Amniotic epithelial cell (primary cell): ENCODE measurements at regions not wholly inside any gene's neighbourhood (a gene's known extent, or its start where the extent isn't known, plus 50 kb on each side); places are given as distances from the start of the nearest gene placed in this dataset.

Experiments used
- DNase-seq: peaks from one replicate; pipeline ENCODE4 v3.0.0-alpha.2; 2010; ENCODE audit warnings: low read depth

DNA sequence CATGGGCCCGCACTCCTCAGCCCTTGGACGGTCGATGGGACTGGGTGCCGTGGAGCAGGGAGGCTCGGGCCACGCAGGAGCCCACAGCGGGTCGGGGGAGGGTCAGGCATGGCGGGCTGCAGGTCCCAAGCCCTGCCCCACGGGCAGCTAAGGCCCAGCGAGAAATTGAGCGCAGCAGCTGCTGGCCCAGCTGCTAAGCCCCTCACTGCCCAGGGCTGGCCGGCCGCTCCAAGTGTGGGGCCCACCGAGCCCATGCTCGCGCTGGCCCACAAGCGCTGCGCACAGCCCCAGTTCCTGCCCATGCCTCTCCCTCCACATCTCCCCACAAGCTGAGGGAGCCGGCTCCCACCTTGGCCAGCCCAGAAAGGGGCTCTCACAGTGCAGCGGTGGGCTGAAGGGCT, 259.4 kb downstream of the VGLL3 start:
- no peak for DNase-seq

DNA sequence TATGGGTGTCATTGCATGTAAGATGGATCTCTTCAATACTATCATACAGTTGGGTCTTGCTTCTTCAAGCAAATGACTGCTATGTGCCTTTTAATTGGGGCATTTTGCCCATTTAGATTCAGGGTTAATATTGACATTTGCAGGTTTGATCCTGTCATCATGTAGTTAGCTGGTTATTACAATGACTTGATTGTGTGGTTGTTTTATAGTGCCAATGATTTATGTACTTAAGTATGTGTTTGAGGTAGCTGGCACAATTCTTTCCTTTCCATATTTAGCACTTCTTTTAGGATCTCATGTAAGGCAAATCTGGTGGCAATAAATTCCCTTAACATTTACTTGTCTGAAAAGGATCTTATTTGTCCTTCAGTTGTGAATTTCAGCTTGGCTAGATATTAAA, 267.5 kb downstream of the VGLL3 start:
- no peak for DNase-seq

DNA sequence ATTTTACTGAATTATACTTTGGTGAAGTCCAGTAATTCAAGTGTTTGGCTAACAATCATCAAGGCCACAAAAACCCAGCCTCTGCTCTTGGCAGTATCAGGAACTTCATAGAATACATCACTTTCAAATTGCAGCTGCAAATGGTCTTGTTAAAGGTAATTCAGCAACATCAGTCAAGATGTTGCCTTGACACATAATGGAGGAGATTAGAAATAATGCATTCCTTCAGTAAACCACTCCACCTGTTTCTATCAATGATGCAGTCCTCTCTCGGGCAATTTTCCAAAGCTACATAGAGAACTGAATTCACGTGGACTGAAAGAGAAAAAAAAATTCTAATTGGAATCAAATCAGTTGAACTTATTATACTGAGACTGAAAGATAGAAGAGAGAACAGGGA, 279.3 kb downstream of the VGLL3 start:
- no peak for DNase-seq

DNA sequence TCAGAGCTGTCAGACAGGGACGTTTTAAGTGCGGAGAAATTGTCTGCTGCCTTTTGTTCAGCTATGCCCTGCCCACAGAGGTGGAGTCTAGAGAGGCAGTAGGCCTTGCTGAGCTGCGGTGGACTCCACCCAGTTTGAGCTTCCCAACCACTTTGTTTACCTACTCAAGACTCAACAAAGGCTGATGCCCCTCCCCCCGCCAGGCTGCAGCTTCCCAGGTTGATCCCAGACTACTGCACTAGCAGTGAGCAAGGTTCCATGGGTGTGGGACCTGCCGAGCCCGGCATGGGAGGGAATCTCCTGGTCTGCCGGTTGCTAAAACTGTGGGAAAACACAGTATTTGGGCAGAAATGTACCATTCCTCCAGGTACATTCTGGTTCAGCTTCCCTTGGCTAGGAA, 282.1 kb downstream of the VGLL3 start:
- no peak for DNase-seq

DNA sequence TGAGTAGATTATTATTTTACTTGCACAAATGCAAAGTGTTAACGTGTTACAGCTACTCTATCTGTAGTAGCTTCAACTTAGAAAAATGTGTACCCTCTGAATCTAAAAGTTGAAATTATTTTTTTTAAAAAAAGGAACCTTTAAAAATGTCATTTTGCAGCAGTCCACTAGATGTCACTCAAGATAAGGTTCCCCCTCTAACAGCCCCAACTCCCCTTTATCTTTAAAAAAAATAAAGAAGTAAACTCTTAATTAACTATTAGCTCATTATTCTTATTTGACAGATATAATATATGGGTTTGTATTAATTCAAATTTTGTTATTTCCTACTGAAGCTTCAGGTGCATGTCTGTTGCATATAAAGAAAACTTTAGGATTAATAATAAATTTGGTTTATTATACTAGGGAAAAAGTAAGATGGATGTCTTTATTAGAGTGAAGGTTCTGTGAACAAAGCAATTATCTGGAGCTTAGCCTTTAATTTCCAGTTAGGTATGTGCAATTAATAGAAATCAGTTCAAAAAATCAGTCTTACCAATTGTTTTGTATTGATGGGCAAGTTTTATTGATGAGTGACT, 288.5 kb downstream of the VGLL3 start:
- DNase-seq: peak; percentile 5

DNA sequence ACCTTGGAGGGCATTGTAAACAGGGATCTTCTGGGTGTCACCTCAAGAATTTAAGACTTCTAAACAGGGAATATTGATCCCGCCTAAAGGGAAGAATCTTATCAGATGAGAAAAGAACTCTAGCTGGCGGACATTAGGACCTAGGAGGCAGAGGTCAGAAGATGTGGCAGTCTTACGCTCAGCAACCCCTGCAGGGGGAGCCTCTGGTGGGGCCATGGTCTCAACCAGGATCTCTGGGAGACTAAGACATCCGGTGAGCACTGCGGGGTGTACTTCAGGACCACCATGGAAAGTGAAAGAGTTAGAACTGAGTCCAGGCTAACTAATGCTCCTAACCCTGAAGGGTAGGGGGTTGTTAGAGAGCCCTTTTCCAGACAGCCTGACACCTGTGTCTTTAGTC, 295.2 kb downstream of the VGLL3 start:
- DNase-seq: no peak

DNA sequence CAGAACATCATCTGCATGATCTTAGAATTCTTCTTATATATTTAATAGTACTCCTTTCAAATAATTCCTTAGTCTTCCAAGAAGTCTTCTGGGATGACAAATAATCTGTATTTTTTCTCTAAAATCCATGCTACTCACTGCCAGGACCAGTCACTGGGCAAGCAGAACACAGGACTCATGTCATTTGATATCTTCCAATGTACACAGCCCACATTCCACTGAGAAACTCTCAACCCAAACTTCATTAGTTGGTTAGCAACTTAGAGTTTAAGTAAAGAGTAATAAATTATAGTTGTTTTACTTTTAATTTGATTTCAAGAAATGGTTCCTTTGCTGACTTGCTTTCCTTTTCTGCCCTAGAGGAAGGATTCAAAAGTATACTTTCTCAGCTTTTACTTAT, 317.0 kb downstream of the VGLL3 start:
- DNase-seq: no peak

DNA sequence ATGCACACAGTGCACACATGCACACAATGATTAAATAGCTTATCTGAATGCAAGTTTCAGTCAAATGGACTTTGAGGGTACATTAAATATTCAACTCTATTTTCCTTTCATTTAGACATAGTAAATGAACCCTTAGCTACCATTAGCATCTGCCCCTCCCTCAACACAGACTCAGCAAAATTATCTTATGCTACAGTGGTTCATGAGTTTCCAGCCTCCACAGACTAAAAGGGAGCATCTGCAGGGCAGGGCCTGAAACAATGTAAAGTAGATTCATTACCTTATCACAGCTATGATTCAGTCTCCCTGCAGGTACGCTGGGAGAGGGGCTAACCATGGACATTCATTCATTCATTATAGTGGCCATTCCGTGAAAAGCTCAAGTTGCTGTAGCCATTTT, 329.1 kb downstream of the VGLL3 start:
- no peak for DNase-seq

DNA sequence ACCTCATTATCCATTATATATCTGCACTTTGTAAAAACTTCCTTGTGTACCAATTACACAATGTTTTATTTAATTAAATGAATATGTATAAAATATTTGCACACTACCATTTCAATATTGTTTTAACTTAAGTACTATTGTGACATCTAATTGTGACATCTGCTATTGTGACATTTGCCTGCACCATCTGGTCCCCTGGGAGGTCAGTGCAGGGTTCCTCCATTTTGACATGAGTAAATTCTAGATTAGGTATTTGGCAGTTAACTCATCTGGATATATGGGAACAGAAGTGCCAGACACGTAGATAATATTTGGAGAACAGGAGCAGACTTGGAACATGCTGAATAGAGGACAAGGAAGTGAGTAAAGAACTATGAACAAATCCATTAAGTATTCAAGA, 332.1 kb downstream of the VGLL3 start:
- no peak for DNase-seq

DNA sequence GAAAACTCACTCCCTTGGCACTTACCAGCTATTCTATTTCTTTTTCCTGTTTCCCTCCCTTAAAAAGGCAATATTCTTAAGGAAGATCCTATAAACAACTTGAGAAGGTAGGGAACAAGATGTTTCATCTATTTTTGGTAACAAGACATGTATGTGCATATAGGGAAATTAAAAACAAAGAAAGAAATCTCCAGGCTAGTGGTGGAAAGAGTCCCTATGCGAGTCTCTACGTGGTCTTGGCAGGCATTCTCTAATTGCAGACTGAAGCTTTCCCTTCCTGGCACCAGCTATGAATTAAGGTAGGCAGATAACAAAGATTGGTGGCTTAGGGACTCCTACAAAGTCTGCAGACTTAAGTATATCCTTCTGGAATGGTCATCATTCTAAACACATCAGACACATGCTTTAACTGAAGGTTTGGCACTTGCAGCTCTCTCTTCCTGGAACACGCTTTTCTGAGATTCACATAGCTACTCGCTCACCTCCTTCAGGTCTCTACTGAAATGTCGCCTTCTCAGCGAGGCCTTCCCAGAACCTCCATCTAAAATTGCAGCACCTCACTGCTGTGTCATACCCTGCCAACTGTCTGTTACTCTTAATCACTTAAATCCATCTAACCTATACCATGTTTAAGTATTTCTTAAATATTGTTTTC, 336.0 kb downstream of the VGLL3 start:
- DNase-seq: no peak

DNA sequence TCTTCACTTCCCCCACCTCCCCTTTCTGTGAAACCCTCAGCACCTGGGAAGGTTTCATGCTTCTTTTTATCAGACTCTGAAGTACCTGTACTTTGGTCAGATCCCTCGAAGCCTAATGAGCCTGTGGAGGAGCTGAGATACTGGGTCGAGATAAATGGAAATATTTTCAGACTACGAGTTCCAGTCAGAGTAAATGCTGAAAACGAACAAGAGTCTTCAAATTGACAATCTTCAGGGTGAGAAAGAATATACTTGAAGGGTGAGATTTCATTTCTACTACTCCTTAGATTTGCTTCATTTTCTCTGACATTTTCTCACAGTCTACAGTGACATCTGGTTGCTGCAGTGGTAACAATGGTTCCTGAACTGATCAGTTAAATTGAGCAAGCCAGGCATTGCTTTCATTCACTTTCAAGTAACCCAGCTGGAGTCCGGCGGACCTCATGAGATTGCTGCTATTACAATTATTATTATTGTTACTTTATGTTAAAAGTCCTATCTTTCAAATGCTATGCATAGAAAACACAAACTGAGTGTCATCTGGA, 337.2 kb downstream of the VGLL3 start:
- no peak for DNase-seq

DNA sequence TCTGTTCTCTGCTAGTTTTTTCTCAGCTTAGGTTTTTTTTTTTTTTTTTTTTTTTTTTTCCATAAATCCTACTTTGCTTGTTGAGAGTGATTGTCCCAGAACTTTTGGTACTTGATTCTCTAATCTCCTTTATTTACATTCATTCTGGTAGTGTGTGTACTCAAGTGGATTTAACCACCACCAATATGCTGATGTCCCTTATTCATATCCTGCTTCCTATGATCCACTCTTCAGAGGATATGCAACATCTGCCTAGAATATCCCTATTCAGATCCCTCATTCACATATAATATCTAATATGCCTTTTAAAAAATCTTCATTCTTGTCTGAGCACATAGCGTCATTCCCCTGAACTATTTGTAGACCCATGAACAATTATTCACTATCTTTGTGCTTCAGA, 342.9 kb downstream of the VGLL3 start:
- DNase-seq: no peak

DNA sequence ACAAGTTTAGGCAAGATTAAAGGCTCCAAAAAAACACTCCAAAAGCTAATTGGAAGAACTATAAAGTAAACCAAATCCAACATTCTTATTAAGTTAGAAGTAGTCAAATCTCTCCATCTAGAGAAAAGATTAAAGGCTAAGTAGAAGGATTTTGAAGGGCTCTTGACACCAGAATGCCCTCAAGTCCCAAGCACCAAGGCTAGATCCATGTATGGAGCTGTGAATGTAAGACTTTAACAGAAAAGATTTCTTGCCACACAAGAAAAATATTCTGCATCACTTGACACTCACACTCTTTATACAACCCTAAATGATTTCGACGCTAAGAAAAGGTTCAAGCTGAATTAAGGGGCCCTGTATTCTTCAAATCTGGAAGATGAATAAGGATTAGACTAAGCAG, 345.2 kb downstream of the VGLL3 start:
- no peak for DNase-seq

DNA sequence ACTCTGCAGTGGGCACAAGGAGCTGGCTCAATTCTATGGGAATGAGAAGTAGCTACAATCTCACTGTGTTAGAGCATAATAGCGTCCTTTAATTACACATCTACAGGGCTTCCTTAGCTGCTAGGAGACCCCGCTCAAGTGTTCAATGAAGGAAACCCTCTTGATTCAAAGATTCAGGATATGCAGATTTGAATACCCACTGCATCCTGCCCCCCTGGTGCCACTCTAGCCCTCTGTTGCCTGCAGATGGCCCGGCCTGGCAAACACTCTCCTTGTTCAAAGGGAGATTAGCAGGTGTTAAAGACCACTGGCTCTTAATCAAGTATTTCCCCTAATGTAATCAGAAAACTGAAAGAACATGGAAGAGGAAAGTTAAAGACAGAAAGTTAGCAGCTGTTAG, 356.6 kb downstream of the VGLL3 start:
- no peak for DNase-seq

DNA sequence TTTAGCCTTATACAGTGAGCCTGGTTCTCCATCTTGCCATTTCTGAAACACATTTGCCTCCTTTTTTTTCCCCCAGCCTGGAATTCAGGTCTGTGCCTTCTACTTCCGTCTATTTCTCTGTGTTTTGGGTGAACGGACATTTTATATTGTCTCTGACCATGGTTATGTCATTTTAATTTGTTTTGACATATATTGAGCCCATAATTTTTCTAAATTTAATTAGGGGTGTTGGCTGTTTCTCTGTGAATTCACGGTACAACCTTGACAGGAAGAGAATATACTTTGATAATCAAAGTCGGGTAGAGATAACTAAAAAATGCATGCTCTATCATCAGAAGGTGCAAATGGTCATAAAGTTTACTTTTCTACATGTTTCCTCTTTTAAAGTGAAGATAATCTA, 361.4 kb downstream of the VGLL3 start:
- DNase-seq: no peak

DNA sequence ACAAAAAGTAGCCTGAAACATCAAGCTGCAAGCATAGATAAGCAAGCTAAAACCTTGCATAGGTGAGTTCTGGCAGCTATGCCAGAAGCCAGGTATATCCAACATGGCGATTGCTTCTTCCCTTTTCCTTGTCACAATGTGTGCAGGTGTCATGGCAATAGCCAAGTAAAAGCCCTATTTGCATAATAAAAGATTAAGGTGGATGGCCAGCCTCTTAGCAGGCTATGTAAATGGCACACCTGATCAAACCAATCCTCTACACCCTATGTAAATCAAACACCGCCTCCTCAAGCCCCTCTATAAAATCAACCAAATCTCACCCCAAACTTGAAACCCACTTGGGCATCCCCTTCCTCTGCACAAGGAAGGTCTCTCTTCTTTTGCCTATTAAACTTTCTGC, 366.8 kb downstream of the VGLL3 start:
- DNase-seq: no peak

DNA sequence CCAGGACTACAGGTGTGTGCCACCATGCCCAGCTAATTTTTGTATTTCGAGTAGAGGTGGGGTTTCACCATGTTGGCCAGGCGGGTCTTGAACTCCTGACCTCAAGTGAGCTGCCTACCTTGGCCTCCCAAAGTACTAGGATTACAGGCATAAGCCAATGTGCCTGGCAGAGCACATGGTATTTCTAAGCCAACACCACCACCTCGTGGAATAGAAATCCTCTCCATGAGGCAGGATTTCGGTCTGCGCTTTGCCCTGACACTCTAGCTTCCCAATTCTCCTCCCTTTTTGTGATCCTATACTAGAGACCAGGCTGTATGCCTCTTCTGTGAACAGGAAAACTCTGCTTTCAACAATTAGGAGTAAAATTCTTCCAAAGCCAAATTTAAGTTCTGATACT, 372.2 kb downstream of the VGLL3 start:
- no peak for DNase-seq

DNA sequence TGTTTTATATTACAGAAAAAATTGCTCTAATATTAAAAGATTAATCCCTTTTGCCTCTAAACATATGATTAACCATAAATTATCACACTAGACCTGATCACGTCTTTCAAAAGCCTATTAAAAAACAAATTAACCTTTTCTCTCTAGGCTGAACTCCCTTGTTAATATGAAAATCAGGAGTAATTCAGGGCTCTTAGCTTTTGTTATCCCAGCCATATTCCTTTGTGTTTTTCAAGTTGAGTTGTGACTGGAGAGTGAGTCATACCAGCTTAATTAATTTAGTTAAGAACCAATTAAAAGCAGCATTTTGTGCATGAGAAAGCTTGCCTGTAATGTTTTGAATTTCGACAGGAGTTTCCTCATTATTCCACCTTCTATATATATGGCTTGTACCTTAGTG, 385.8 kb downstream of the VGLL3 start:
- no peak for DNase-seq

DNA sequence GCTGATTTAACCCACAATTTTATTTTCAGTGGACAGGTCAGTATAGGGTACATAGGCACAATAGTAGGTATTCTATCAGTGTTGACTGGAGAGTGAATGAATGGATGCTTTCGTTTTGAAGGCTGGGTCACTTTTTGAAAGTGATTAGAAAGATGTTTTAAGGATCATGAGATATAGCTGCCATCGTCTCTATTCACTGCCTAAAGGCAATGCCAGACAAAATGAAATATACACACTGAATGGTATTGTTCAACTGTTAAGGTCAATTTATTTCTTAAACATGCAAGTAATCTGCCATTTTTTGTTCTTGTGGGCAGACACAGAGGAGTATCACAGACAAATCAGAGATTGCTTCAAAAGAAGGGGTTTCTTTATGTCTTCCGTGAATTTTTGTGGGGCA, 395.3 kb downstream of the VGLL3 start:
- no peak for DNase-seq

DNA sequence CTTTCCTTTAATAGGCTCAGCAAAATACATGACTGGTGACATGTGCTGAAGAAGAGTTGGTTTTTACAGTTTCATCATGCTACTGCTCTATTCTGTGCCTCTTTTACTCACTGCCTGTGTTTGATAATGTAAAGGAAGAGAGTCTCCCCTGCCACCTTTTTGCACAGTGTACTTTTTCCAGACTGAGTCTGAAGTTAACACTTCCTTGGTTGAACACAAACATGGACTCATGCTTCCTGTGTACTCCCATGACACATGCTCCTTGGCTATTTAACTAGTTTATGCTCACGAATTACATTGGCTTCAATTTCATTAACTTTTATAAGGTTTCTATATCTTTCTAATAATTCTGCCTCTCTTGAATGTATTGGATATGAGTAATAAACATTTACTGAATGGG, 396.1 kb downstream of the VGLL3 start:
- DNase-seq: no peak

DNA sequence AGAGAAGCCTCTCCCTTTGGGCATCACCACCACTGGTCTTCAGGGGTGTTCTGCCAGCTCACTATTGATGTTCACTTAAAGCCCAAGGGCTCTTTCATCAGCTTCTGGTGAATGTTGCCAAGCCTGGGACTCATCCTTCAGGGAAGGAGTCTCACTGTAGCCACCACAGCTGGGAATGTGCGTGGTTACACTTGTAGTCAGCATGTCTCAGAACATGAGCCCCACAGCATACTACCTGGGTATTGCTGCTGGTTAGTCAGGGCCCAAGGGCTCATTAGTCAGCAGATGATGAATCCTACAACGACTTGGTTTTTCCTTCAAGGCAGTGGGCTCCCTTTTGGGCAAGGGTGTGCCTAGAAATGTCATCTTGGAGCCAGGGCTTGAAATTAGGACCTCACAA, 412.9 kb downstream of the VGLL3 start:
- no peak for DNase-seq

DNA sequence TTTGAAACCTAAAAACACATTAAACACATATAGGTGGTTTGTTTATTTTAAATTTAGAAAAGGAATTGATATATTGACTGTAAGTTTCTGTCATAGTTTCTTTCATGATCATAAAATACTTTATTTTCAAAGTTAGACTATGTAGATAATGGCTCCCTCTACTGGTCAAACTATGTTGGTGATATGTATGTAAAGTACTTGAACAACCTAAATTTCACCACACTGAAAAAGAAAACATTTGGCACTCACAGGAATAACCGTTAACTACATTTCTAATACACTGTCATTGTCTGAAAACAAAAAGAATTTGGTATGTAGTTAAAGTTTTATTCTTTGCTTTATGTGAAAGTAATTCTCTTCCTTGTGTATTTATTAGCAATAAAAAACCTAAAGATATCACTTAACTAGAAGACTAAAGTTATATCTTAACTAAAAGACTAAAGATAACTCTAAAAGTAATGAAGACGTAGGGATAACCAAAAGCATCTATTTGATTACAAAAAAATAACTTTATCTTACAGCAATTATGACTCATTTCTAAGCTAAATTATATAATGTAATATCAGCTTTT, 427.5 kb downstream of the VGLL3 start:
- DNase-seq: peak; percentile 34

DNA sequence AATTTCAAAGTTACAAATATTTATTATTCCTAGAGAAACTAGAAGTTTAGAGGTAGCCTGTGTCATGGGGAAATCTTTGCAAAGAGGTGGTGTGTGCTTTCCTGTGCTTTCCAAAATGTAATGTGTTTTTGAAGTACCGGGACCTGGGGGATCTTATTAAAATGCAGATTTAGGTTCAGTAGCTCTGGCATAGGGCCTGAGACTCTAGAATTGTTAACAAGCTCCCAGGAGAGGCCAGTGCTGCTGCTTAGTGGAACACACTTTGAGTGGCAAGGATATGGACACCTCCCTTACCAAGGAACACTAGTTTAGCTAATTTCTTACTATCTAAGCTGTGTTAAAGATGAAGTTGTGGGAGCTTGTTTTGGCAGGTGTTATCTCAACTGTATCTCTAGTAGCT, 428.9 kb downstream of the VGLL3 start:
- no peak for DNase-seq

DNA sequence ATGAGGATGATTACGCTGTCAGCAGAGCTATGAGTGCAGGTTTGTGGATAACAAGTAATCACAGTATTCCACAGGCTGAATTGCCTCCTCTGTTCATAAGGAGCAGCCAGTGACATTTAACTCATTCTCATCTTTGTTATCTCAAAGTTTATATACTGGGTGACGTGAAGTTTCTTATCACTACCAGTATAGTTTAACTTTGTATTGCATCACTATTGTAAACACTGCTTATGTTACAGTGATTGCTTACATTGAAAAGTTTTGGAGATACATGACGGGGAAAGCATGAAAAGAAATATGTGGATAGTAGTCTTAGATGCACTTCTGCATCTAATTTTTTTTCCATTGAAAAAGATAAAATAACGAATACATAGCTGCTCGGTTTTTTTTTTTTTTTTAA, 429.7 kb downstream of the VGLL3 start:
- DNase-seq: no peak
